Endothelial cell of umbilical vein (primary cell): ENCODE measurements at regions not wholly inside any gene's neighbourhood (a gene's known extent, or its start where the extent isn't known, plus 50 kb on each side); places are given as distances from the start of the nearest gene placed in this dataset.

Experiments used
- BruUV-seq: library from RNA; stranded (reverse); fragments of 400-500 nt; replicated peaks from 2 replicates; lab custom pipeline; 2021; lab: Mats Ljungman, UMichigan
- CTCF ChIA-PET: fragments of 300-600, 350-600 bp; sonication (Branson Sonifier 250); formaldehyde crosslinking; loops from one replicate; lab custom pipeline; 2021; ENCODE audit warnings: antibody characterized with exemption, inconsistent platforms; lab: Charles Lee
- POLR2A ChIA-PET: fragments of 300-600, 350-600 bp; sonication (Branson Sonifier 250); formaldehyde crosslinking; loops from one replicate; lab custom pipeline; 2021; ENCODE audit warnings: antibody characterized with exemption, inconsistent platforms; lab: Charles Lee
- DNase-seq: peaks from one replicate; pipeline ENCODE4 v3.0.0-alpha.2; 2011; ENCODE audit warnings: low read depth, low spot score
- FAIRE-seq: peaks from 2 replicates; lab custom pipeline; 2011; peaks lifted over from hg19 to GRCh38; lab: Jason Lieb, UNC
- H2AFZ ChIP-seq: 2 replicates; pipeline ENCODE4 v1.6.0; 2012; ENCODE audit warnings: low read depth, low read length, control low read depth, inconsistent platforms
- H3K27ac ChIP-seq: 2 replicates; pipeline ENCODE4 v1.5.1; 2011; ENCODE audit warnings: low read depth, mild to moderate bottlenecking, control low read depth, low read length, moderate library complexity; ENCODE audit not compliant: insufficient read depth
- H3K27me3 ChIP-seq, 2 experiments: 2 replicates each; pipeline versions ENCODE4 v1.6.0 to v1.6.1; 2011; ENCODE audit warnings: low read length in 2 of 2, mixed read lengths in 1 of 2; ENCODE audit not compliant: control insufficient read depth in 2 of 2, insufficient read depth in 2 of 2
- H3K36me3 ChIP-seq, 2 experiments: 2 replicates in 1 of 2; 3 replicates in 1 of 2; pipeline ENCODE4 v1.5.1; 2011; ENCODE audit warnings: low read length in 2 of 2, mild to moderate bottlenecking in 1 of 2, moderate library complexity in 1 of 2; ENCODE audit not compliant: control insufficient read depth in 2 of 2, insufficient read depth in 2 of 2; ENCODE audit errors: extremely low read depth in 1 of 2
- H3K4me1 ChIP-seq: 3 replicates; pipeline ENCODE4 v1.5.1; 2011; ENCODE audit warnings: mild to moderate bottlenecking, low read length; ENCODE audit not compliant: control insufficient read depth, insufficient read depth; ENCODE audit errors: extremely low read depth
- H3K4me2 ChIP-seq: 2 replicates; pipeline ENCODE4 v1.6.1; 2011; ENCODE audit warnings: low read length, control low read depth, mixed read lengths; ENCODE audit not compliant: insufficient read depth
- H3K4me3 ChIP-seq, 3 experiments: fragments of 200-600 bp in 1 of 3; sonication (generic), shearing (Covaris generic) in 1 of 3; replicated peaks in 1 of 3; 2 replicates each; pipeline ENCODE4 v1.5.1; 2011 to 2016; ENCODE audit warnings: control low read depth in 3 of 3, low read length in 3 of 3, mild to moderate bottlenecking in 2 of 3, inconsistent platforms in 1 of 3, low read depth in 1 of 3, moderate library complexity in 1 of 3; ENCODE audit not compliant: insufficient read depth in 1 of 3
- H3K79me2 ChIP-seq: 2 replicates; pipeline ENCODE4 v1.6.0; 2012; ENCODE audit warnings: low read length, inconsistent platforms; ENCODE audit not compliant: control insufficient read depth, insufficient read depth
- H3K9ac ChIP-seq: replicated peaks from 2 replicates; pipeline ENCODE3; 2011; ENCODE audit warnings: low read length, control low read depth; ENCODE audit not compliant: insufficient read depth; ENCODE audit errors: extremely low read depth
- H3K9me1 ChIP-seq: replicated peaks from 3 replicates; pipeline ENCODE4 v1.6.0; 2011; ENCODE audit warnings: mild to moderate bottlenecking, low read length; ENCODE audit not compliant: control insufficient read depth, insufficient read depth; ENCODE audit errors: extremely low read depth
- H3K9me3 ChIP-seq: replicated peaks from 2 replicates; pipeline ENCODE4 v1.5.1; 2012; ENCODE audit warnings: low read length, inconsistent platforms; ENCODE audit not compliant: control insufficient read depth, insufficient read depth
- H4K20me1 ChIP-seq: replicated peaks from 2 replicates; pipeline ENCODE3; 2011; ENCODE audit warnings: mild to moderate bottlenecking, low read length; ENCODE audit not compliant: control insufficient read depth, insufficient read depth; ENCODE audit errors: extremely low read depth
- CTCF ChIP-seq, 2 donors: IDR thresholded peaks; 1 replicate in 1 of 2; 2 replicates in 1 of 2; pipeline ENCODE4 v1.5.1; 2011; ENCODE audit warnings: low read length in 2 of 2, mild to moderate bottlenecking in 2 of 2, moderate library complexity in 2 of 2, control low read depth in 1 of 2, inconsistent platforms in 1 of 2, low read depth in 1 of 2; ENCODE audit not compliant: insufficient read depth in 1 of 2; ENCODE audit errors: extremely low read depth in 1 of 2
- EZH2 ChIP-seq: IDR thresholded peaks from 2 replicates; pipeline ENCODE4 v1.6.1; 2012; ENCODE audit warnings: borderline replicate concordance, low read depth, mild to moderate bottlenecking, moderate library complexity, low read length, inconsistent platforms; ENCODE audit not compliant: severe bottlenecking
- FOS ChIP-seq: IDR thresholded peaks from 2 replicates; pipeline ENCODE4 v1.6.1; 2011; ENCODE audit warnings: mild to moderate bottlenecking, low read length, moderate library complexity, borderline replicate concordance; ENCODE audit not compliant: insufficient read depth
- GATA2 ChIP-seq: IDR thresholded peaks from 2 replicates; pipeline ENCODE4 v1.7.0; 2011; ENCODE audit warnings: low read depth, mild to moderate bottlenecking, moderate library complexity, mixed read lengths, low read length; ENCODE audit not compliant: insufficient read length, insufficient read depth
- JUN ChIP-seq: IDR thresholded peaks from 2 replicates; pipeline ENCODE4 v1.6.1; 2011; ENCODE audit warnings: borderline replicate concordance, low read depth; ENCODE audit not compliant: insufficient read length, insufficient read depth
- MAX ChIP-seq: IDR thresholded peaks from 2 replicates; pipeline ENCODE4 v1.6.1; 2011; ENCODE audit not compliant: insufficient read depth, insufficient read length
- MYC ChIP-seq: IDR thresholded peaks from one replicate; pipeline ENCODE4 v1.6.1; 2011; ENCODE audit warnings: mild to moderate bottlenecking, low read depth, low read length
- POLR2A ChIP-seq: IDR thresholded peaks from 2 replicates; pipeline ENCODE4 v1.6.1; 2012; ENCODE audit warnings: low read depth, mild to moderate bottlenecking, control low read depth, low read length
- POLR2AphosphoS5 ChIP-seq: IDR thresholded peaks from 2 replicates; pipeline ENCODE4 v1.6.1; 2012; ENCODE audit warnings: low read depth, mild to moderate bottlenecking, control low read depth, low read length, moderate library complexity; ENCODE audit not compliant: insufficient read depth
- dilution Hi-C: fragments of 300-500 bp; cut with MboI; formaldehyde crosslinking; loops from one replicate; pipeline ENCODE4 v1.15.0; 2019; ENCODE audit warnings: low sequenced_read_pairs; ENCODE audit not compliant: extremely low pct_ligation_motif_present
- intact Hi-C: fragments of 100-400 bp; cut with micrococcal nuclease; formaldehyde crosslinking; loops from one replicate; pipeline ENCODE4 v1.10.0; 2022

GRCh38 chr2:105574796-105575344 lies 169.8 kb upstream of the NCK2 start:
- no peak for DNase-seq
- no peak overlapping the region for H2AFZ ChIP-seq
- BruUV-seq, result no TSS peak

More at GRCh38 chr2:105574796-105575344, 169.8 kb upstream of the NCK2 start:
- H3K36me3 ChIP-seq, result no peaks in the 10 kb centered on the region
- no peaks in the 10 kb centered on the region for H4K20me1 ChIP-seq
- no peak for FAIRE-seq
- no peaks in the 10 kb centered on the region for H3K9me3 ChIP-seq
- intact Hi-C loops (no loop called here), dilution Hi-C loops (no loop called here)
- ChIA-PET CTCF (interaction anchor here (0.6 to 1.6 kb wide), 2 partner anchors 230 to 505 kb away, joined by 3 to 5 read pairs; no protein-coding TSS in a partner anchor), POLR2A (no interaction called here)
- no peaks in the 10 kb centered on the region for H3K79me2 ChIP-seq
- H3K9me1 ChIP-seq, result no peaks in the 10 kb centered on the region
- H3K4me2 ChIP-seq, result no peak overlapping the region
- no peaks in the 10 kb centered on the region for H3K4me1 ChIP-seq
- no peak overlapping the region for H3K27ac ChIP-seq
- TF ChIP-seq JUN (no peak), MAX (no peak), MYC (no peak), EZH2 (no peak), POLR2A (no peak), CTCF (IDR thresholded peaks at IDR 0.05; ENCODE audit: extremely low read depth in 1 of 2, insufficient read depth in 1 of 2, low read depth in 1 of 2, low read length in 2 of 2) (no peak), FOS (no peak), GATA2 (no peak), POLR2AphosphoS5 (no peak)
- no peak overlapping the region for H3K9ac ChIP-seq
- H3K4me3 ChIP-seq, result no peak overlapping the region
- peaks cover 5 to 9% of the 10 kb centered on the region in 2 experiments for H3K27me3 ChIP-seq
